Fibroblast of pulmonary artery (primary cell): ENCODE measurements at regions not wholly inside any gene's neighbourhood (a gene's known extent, or its start where the extent isn't known, plus 50 kb on each side); places are given as distances from the start of the nearest gene placed in this dataset.
A peak's percentile ranks its signal among the peaks of the same experiment; 100 is the strongest.

Source experiments
- DNase-seq: peaks from one replicate; pipeline ENCODE4 v3.0.0-alpha.2; 2010; ENCODE audit warnings: low read depth
- H3K4me3 ChIP-seq: replicated peaks from 2 replicates; pipeline ENCODE4 v1.5.1; 2011; ENCODE audit warnings: low read depth, mild to moderate bottlenecking, control low read depth, low read length, moderate library complexity
- TF ChIP-seq, protein P1 (sequence below): IDR thresholded peaks from 2 replicates; pipeline ENCODE4 v1.5.1; 2011; ENCODE audit warnings: mild to moderate bottlenecking, control low read depth, low read length, inconsistent platforms; ENCODE audit errors: missing control alignments

DNA sequence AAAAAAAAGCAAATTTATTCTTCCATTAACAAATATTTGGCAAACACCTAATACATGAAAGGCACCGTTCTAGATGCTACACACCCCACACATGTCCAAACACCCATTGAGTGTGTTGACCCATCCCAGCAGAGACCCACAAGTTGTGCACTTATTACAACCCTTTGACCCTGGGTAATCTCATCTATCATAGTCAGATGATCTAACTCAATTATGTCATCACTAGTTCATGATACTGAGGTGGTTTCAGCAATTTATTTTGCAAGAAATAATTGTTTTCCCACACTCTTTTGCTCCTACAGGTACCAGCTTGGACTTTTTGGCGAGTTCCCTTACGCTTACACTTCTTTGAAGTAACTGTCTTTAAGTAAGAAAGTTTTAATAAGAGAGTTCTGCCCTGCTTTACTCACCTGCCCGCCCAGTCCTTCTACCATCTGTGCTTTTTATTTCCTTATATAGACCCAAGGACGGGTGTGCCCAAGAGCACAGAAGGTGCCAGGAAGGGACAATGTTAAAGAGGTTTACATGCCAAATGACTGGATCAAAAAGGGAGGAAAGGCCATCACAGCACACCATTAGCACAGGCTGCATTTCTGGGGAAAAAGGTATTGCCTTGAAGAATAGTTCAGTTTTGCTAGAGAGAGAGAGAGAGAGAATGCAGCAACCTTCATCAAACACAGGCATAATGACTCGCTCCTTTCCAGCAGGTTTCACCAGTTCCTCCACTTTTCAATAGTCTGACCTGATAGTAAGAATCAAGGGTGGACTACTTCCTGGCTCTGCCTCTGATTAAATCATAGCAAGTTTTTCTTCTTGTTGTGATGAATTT is 54.5 kb upstream of the ATP11B start:
- TF ChIP-seq, protein P1, sequence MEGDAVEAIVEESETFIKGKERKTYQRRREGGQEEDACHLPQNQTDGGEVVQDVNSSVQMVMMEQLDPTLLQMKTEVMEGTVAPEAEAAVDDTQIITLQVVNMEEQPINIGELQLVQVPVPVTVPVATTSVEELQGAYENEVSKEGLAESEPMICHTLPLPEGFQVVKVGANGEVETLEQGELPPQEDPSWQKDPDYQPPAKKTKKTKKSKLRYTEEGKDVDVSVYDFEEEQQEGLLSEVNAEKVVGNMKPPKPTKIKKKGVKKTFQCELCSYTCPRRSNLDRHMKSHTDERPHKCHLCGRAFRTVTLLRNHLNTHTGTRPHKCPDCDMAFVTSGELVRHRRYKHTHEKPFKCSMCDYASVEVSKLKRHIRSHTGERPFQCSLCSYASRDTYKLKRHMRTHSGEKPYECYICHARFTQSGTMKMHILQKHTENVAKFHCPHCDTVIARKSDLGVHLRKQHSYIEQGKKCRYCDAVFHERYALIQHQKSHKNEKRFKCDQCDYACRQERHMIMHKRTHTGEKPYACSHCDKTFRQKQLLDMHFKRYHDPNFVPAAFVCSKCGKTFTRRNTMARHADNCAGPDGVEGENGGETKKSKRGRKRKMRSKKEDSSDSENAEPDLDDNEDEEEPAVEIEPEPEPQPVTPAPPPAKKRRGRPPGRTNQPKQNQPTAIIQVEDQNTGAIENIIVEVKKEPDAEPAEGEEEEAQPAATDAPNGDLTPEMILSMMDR = no peak
- no peak overlapping the region for H3K4me3 ChIP-seq
- DNase-seq = no peak

GRCh38 chr3:182739619-182740018 is 53.7 kb upstream of the ATP11B start:
- peak; percentile 29 for DNase-seq
- TF ChIP-seq, protein P1 = no peak
- no peak overlapping the region for H3K4me3 ChIP-seq

- DNase-seq = no peak
These were observed 52.6 kb upstream of the ATP11B start for GRCh38 chr3:182740710-182741109.

GRCh38 chr3:182741214-182741613 is 52.1 kb upstream of the ATP11B start:
- TF ChIP-seq, protein P1 = no peak
- H3K4me3 ChIP-seq = no peak overlapping the region
- DNase-seq = no peak

More at GRCh38 chr3:182740710-182741109, 52.6 kb upstream of the ATP11B start:
- TF ChIP-seq, protein P1 = no peak
- H3K4me3 ChIP-seq = no peak overlapping the region
